ENCODE measurements at regions not wholly inside any gene's neighbourhood (a gene's known extent, or its start where the extent isn't known, plus 50 kb on each side); places are given as distances from the start of the nearest gene placed in this dataset.

GRCh38 chr9:20207176-20207575, 415.1 kb downstream of the MLLT3 start:
- DNase-seq = no peak
- in situ Hi-C loops (cut with MboI; ENCODE audit: low pct_unique_long_range_greater_than_20kb, low sequenced_read_pairs) = no loop called here

GRCh38 chr9:20205821-20206220, 416.5 kb downstream of the MLLT3 start:
- no peak for DNase-seq
- in situ Hi-C loops (cut with MboI; ENCODE audit: low pct_unique_long_range_greater_than_20kb, low sequenced_read_pairs) = no loop called here

GRCh38 chr9:20200991-20201431, 412.2 kb upstream of the SLC24A2 start:
- in situ Hi-C loops (cut with MboI; ENCODE audit: low pct_unique_long_range_greater_than_20kb, low sequenced_read_pairs) = no loop called here
- no peak for DNase-seq

GRCh38 chr9:20200581-20200980, 411.7 kb upstream of the SLC24A2 start:
- DNase-seq = no peak
- in situ Hi-C loops (cut with MboI; ENCODE audit: low pct_unique_long_range_greater_than_20kb, low sequenced_read_pairs) = no loop called here

GRCh38 chr9:20199111-20199510, 410.3 kb upstream of the SLC24A2 start:
- in situ Hi-C loops (cut with MboI; ENCODE audit: low pct_unique_long_range_greater_than_20kb, low sequenced_read_pairs) = no loop called here
- DNase-seq = no peak

GRCh38 chr9:20197976-20198685, 409.3 kb upstream of the SLC24A2 start:
- no peak for DNase-seq
- in situ Hi-C loops (cut with MboI; ENCODE audit: low pct_unique_long_range_greater_than_20kb, low sequenced_read_pairs) = no loop called here

- in situ Hi-C loops (cut with MboI; ENCODE audit: low pct_unique_long_range_greater_than_20kb, low sequenced_read_pairs) = no loop called here
- DNase-seq = no peak
Observed at GRCh38 chr9:20191228-20191840, 402.5 kb upstream of the SLC24A2 start.

- in situ Hi-C loops (cut with MboI; ENCODE audit: low pct_unique_long_range_greater_than_20kb, low sequenced_read_pairs) = no loop called here
- no peak for DNase-seq
Observed at GRCh38 chr9:20189871-20190270, 401.0 kb upstream of the SLC24A2 start.

GRCh38 chr9:20188616-20189369, 400.0 kb upstream of the SLC24A2 start:
- in situ Hi-C loops (cut with MboI; ENCODE audit: low pct_unique_long_range_greater_than_20kb, low sequenced_read_pairs) = no loop called here
- DNase-seq = no peak

- in situ Hi-C loops (cut with MboI; ENCODE audit: low pct_unique_long_range_greater_than_20kb, low sequenced_read_pairs) = no loop called here
- DNase-seq = no peak
Observed at GRCh38 chr9:20187318-20187717, 398.5 kb upstream of the SLC24A2 start.

- in situ Hi-C loops (cut with MboI; ENCODE audit: low pct_unique_long_range_greater_than_20kb, low sequenced_read_pairs) = no loop called here
- no peak for DNase-seq
Observed at GRCh38 chr9:20186823-20187222, 398.0 kb upstream of the SLC24A2 start.

- in situ Hi-C loops (cut with MboI; ENCODE audit: low pct_unique_long_range_greater_than_20kb, low sequenced_read_pairs) = no loop called here
- DNase-seq = no peak
Observed at GRCh38 chr9:20186231-20186630, 397.4 kb upstream of the SLC24A2 start.

- no peak for DNase-seq
Observed at GRCh38 chr9:20184541-20184940, 395.7 kb upstream of the SLC24A2 start.

GRCh38 chr9:20178679-20179078, 389.8 kb upstream of the SLC24A2 start:
- in situ Hi-C loops (cut with MboI; ENCODE audit: low pct_unique_long_range_greater_than_20kb, low sequenced_read_pairs) = no loop called here

More at GRCh38 chr9:20184541-20184940, 395.7 kb upstream of the SLC24A2 start:
- in situ Hi-C loops (cut with MboI; ENCODE audit: low pct_unique_long_range_greater_than_20kb, low sequenced_read_pairs) = no loop called here

GRCh38 chr9:20178197-20178596, 389.4 kb upstream of the SLC24A2 start:
- no peak for DNase-seq
- in situ Hi-C loops (cut with MboI; ENCODE audit: low pct_unique_long_range_greater_than_20kb, low sequenced_read_pairs) = no loop called here

More at GRCh38 chr9:20178679-20179078, 389.8 kb upstream of the SLC24A2 start:
- no peak for DNase-seq

GRCh38 chr9:20170122-20170521, 381.3 kb upstream of the SLC24A2 start:
- in situ Hi-C loops (cut with MboI; ENCODE audit: low pct_unique_long_range_greater_than_20kb, low sequenced_read_pairs) = no loop called here
- no peak for DNase-seq

GRCh38 chr9:20152151-20152725, 363.4 kb upstream of the SLC24A2 start:
- in situ Hi-C loops (cut with MboI; ENCODE audit: low pct_unique_long_range_greater_than_20kb, low sequenced_read_pairs) = no loop called here
- DNase-seq = no peak

- no peak for DNase-seq
- in situ Hi-C loops (cut with MboI; ENCODE audit: low pct_unique_long_range_greater_than_20kb, low sequenced_read_pairs) = no loop called here
Observed at GRCh38 chr9:20148416-20148815, 359.6 kb upstream of the SLC24A2 start.

- DNase-seq = no peak
- in situ Hi-C loops (cut with MboI; ENCODE audit: low pct_unique_long_range_greater_than_20kb, low sequenced_read_pairs) = no loop called here
Observed at GRCh38 chr9:20144197-20144596, 355.4 kb upstream of the SLC24A2 start.

- no peak for DNase-seq
- in situ Hi-C loops (cut with MboI; ENCODE audit: low pct_unique_long_range_greater_than_20kb, low sequenced_read_pairs) = no loop called here
Observed at GRCh38 chr9:20139763-20140290, 351.0 kb upstream of the SLC24A2 start.
